GM10248 (cell line): ENCODE measurements at regions not wholly inside any gene's neighbourhood (a gene's known extent, or its start where the extent isn't known, plus 50 kb on each side); places are given as distances from the start of the nearest gene placed in this dataset.

Source experiments
- CTCF ChIA-PET: fragments of 300-600 bp; sonication (Branson Sonifier 250); formaldehyde crosslinking; extraction: SDS; loops from one replicate; lab custom pipeline; 2021; ENCODE audit warnings: antibody characterized with exemption; lab: Yijun Ruan, JAX
- POLR2A ChIA-PET: fragments of 350-650 bp; sonication (Branson Sonifier 250); formaldehyde crosslinking; extraction: SDS; loops from one replicate; lab custom pipeline; 2020; ENCODE audit warnings: antibody characterized with exemption; lab: Yijun Ruan, JAX
- DNase-seq: peaks from one replicate; pipeline ENCODE4 v3.0.0; 2012; ENCODE audit errors: extremely low spot score
- TF ChIP-seq, protein P1 (sequence below): IDR thresholded peaks from 2 replicates; pipeline ENCODE4 v1.5.1; 2012; ENCODE audit warnings: mild to moderate bottlenecking, low read depth; ENCODE audit errors: extremely low read depth, missing control alignments, control extremely low read depth

DNA sequence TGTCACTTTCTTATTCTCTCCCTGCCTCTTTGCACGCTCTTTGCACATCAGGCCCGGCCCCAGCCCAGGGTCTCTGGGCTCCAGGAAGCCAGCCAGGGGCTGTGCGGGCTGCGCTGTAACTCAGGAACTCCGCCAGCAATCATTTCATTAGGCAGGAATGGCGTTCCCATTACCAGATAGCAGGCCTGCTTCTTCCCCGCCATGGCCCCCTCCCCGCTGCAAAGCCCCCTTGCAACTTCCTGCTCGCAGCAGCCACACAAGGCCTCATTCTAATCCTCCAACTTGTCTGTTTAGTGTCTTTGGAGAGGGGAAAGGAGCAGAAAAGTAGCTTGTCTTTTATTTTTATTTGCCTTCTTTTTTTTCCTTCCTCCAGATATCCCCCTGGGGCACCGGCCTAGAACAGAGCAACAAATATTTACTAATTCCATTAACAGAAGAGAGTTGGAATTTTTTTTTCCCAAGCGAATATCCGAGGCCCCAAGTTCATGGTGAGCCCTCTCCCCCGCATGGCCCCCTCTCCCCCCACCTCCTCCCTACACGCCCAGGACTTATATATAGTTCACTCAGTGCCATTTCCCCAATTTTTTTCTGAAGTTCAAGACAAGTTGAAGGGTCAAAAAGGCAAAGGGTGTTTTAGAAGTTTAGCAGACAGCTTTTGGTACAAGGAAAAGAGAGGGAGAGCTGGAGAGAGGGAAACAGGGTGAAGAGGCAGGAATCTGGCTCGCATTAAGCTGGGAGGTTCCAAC lies 329.4 kb upstream of the TBX3 start:
- no peak for DNase-seq
- CTCF ChIA-PET = no interaction called here
- TF ChIP-seq, protein P1, sequence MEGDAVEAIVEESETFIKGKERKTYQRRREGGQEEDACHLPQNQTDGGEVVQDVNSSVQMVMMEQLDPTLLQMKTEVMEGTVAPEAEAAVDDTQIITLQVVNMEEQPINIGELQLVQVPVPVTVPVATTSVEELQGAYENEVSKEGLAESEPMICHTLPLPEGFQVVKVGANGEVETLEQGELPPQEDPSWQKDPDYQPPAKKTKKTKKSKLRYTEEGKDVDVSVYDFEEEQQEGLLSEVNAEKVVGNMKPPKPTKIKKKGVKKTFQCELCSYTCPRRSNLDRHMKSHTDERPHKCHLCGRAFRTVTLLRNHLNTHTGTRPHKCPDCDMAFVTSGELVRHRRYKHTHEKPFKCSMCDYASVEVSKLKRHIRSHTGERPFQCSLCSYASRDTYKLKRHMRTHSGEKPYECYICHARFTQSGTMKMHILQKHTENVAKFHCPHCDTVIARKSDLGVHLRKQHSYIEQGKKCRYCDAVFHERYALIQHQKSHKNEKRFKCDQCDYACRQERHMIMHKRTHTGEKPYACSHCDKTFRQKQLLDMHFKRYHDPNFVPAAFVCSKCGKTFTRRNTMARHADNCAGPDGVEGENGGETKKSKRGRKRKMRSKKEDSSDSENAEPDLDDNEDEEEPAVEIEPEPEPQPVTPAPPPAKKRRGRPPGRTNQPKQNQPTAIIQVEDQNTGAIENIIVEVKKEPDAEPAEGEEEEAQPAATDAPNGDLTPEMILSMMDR = no peak
- POLR2A ChIA-PET = no interaction called here

DNA sequence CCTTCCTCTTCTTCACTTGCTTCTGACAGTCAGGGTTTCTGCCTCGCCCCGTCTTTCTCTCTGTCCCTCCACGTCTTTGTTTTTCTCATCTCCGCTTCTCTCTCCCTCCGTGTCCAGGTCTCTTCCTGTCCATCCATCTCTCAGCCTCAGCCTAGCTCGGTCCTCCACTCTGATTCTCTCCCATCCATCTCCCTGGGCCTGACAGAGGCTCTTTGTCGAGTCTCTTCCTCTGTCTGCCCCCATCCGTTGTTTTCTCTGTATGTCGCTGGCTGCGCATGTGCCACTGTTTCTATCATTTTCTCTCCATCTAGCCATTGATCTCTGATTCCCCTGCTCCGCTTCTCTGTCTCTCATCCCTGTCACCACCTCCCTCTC lies 328.9 kb upstream of the TBX3 start:
- TF ChIP-seq, protein P1 = no peak
- ChIA-PET CTCF (no interaction called here), POLR2A (no interaction called here)
- no peak for DNase-seq

DNA sequence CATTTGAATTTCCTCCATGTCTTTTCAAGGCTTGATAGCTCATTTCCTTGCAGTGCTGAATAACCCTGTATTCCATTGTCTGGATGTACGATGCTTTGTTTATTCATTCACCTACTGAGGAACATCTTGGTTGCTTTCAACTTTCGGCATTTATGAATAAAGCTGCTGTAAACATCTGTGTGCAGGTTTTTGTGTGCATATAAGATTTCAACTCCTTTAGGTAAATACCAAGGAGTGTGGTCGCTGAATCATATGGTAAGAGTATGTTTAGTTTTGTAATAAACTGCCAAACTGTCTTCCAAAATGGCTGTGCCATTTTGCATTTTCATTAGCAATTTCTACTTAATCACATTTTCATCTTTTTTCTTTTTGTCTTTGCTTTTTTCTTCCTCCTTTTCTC lies 327.7 kb upstream of the TBX3 start:
- TF ChIP-seq, protein P1 = no peak
- CTCF ChIA-PET = no interaction called here
- POLR2A ChIA-PET = no interaction called here
- no peak for DNase-seq

DNA sequence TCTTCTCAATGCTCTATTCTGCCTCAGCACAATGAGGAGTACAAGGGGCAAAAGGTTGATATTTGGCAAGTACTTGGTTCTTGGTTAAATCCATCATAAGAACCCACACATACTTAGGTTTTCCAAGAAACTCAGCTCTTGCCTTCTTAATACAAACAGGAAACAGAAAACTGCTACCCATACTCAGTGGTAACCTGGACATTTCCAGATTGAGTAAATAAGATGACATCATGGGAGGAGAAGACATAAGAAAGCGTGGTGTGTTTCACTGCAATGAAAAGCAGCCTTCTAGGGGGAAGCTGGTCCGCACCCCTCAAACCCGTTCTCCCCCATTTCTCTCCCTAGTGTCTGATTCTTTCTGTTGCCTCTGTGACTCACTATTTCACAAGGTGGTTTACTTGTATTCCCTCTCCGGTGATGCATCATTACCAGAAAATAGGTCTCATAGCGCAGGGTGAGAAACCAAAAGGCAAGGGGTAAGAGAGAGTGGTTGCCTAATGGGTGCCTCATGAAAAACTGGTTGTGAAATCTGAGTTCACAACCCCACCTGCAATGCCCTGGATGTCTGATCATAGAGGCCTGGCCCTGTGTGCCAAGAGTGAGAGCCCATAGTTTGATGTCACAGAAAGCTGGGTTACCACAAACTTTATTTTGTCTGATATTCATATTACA lies 326.5 kb upstream of the TBX3 start:
- ChIA-PET POLR2A (no interaction called here), CTCF (no interaction called here)
- TF ChIP-seq, protein P1 = no peak
- no peak for DNase-seq

DNA sequence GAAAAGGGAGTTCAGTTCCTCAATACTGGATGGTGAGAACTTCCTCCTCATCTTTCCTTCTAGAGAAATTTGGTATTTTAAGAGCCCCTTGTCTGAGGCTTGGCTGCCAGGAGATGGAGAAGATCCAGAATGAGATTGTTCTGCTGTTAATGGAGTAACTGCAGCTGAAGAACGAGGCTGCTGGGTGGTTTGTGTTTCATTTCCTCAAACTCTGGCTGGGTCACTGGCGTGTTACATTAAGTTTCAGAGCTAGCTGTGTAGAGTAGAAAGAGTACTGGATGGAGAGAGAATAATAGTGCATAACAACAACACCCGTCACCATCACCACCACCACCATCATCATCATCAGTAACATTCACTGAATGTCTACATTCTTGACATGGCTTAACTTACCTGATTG lies 325.0 kb upstream of the TBX3 start:
- CTCF ChIA-PET = interaction anchor here (0.7 to 1.4 kb wide), 2 partner anchors 19 to 27 kb away, joined by 3 read pairs; no protein-coding TSS in a partner anchor
- POLR2A ChIA-PET = no interaction called here
- TF ChIP-seq, protein P1 = no peak
- peak; percentile 28 for DNase-seq

DNA sequence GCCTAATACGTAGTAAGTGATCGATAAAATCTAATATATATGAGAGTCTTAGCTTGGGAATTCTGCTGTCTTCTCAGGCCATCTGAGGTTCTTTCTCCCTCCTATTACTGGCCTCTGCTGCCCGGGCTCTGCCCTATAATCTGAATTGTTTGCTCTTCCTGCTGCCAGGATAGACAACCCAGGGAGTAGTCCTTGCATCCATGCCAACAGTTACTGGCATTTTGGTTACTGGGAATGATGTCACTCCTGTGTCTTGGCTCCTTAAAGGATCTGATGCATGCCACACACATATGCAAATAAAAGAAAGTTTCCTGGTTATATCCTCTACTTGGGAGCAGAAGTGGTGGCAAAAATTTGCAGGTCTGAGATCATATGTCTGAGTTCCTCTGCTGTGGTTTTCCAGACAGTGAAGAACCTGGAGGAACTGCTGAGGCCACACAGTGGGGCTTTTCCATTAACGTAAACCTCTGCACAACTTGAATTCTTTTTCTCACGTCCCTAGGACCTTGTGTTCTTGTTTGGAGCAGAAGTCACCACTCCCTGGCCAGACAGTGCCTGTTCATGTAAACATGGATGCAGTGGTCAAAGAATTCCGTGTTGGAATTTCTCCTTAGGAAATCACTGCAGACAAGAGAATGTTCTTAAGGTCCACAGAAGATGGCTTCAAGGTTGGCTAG lies 320.6 kb upstream of the TBX3 start:
- ChIA-PET CTCF (no interaction called here), POLR2A (no interaction called here)
- TF ChIP-seq, protein P1 = no peak
- DNase-seq = no peak
